NCI-H748 treated with DMSO at 0.1 percent for 48 hours (cell line): ENCODE measurements at regions not wholly inside any gene's neighbourhood (a gene's known extent, or its start where the extent isn't known, plus 50 kb on each side); places are given as distances from the start of the nearest gene placed in this dataset.
"Not testable (repeated sequence)": the region's sequence is repeated elsewhere in the genome, so short reads cannot be mapped to it uniquely, and the experiment has no call there.

Experiments used
- DNase-seq: peaks from one replicate; lab custom pipeline; 2025; lab: John Stamatoyannopoulos, UW

DNA sequence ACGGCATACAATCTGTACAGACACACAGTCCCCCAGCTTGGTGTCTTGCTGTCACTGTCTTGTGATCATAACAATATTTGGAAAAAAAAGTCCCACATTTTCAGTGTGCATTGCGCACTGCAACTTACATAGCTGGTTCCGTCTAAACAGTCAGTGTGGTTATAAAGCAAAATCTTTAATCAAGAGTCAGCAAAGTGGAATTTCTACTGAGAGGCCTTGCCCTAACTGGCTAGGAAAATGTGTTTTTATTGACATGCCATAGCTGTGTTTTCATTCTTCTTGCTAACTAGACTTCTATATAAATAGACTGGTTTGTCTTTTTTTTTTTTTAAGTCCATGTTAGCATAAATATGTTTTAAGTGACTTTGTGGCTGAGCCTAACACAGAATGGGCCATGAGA lies 174.8 kb downstream of the POLR2M start:
- DNase-seq: no peak

DNA sequence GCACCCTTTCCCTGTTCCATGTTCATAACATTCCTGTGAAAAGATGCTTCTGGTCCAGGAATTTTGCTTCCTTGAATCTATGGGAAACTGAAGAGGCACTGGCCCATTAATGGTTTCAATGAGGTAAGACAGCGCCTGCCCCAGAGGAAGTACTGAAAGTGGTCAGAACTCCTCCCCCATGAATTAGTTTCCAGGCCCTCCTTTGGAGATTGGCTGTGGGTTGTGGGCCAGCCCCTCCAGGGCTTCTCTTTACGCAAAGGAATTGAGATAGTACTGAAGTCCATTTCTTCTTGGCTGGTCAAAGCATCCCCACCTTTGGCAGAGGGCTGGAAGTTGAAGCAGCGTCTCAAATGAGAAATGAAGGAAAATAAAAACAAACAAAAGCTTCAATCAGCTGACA lies 175.5 kb downstream of the POLR2M start:
- no peak for DNase-seq

DNA sequence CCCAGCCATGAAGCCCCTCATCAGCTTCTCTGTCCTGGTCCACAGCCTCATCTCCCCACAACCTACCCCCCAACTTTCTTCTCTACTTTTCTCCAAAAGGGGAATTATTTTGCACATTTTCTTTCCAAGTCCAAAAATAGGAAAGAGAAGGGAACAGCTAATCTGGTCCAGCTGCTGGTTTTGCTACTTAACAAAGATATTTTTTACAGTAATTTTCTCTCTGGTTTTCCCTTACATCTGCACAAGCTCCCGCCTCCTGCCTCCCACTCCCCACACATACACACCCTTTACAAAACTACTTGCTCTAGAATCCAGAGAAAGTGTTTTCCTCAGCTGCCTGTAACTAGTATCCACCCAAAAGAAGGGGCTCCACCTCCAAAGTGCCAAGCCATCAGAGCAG lies 177.2 kb downstream of the POLR2M start:
- DNase-seq: no peak

DNA sequence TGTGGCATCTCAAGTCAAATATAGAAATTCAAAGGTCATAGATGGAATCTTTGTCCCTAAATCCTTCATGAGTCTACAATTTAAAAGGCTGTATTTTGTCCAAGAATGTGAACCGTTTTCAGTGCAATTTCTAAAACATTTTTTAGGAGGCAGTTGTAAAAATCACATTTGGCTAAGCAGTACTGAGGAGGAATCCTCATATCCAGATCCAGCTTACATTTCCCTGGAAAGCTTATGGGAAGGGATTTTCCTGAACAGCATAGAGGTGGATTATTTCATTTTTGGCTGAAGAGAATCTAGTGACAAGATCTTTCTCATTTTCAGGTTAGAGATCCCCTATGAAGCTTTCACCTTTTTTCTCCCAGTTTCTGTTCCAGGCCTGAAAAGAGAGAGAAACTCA lies 178.4 kb downstream of the POLR2M start:
- DNase-seq: no peak

DNA sequence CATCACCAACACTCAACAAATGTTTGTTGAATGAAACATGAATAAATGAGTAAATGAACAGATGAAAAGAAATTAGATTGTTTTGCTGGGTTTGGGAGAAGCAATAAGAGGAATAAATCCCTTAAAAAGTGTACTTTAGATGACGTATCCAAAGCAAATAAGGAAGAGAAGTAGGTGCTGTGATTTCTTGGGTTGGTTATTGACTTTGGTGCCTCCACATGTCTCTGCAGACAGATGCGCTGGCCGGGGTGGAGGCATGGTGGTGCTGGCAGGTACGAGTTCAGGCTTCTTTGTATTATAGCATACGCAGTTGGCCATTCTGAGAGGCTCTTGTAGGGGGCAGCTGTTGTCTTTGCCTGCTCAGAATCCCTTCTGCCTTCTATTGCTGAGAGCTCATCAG lies 178.9 kb downstream of the POLR2M start:
- no peak for DNase-seq

DNA sequence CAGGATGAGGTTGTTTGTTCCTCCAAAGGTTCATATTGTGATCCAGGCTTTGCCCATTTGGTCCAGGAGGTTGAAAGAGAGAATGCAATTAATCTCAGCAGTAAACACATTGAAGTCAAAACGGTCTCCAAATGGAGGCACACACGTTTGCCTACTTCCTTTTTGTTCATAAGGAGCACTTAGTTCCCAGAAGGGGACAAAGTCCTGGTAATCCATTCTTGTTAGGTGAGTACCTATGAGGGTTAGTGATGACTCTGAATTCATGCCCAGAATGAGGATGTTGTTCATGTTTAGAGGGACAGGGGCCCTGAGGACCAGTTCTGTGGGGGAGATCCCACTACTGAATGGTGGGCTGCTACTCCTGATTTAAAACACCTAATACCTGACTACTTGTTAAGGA lies 177.7 kb downstream of the ALDH1A2 start:
- no peak for DNase-seq

DNA sequence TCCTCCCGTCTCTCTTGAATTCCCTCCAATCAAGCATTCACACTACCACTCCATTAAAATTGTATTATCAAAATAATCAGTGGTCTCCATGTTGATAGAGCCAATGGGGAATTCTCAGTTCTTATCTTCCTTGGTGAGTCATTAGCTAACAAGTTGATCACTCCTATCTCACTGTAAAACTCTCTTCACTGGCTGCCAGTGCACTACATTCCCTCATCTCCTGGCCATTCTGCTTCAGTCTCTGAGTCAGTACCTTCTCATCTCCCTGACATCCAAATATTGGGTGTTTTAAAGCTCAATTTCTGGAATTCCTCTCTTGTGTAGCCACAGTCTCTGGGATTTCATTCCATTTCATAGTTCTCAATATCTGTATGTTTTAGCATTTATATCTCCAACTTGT lies 175.2 kb downstream of the ALDH1A2 start:
- DNase-seq: no peak

DNA sequence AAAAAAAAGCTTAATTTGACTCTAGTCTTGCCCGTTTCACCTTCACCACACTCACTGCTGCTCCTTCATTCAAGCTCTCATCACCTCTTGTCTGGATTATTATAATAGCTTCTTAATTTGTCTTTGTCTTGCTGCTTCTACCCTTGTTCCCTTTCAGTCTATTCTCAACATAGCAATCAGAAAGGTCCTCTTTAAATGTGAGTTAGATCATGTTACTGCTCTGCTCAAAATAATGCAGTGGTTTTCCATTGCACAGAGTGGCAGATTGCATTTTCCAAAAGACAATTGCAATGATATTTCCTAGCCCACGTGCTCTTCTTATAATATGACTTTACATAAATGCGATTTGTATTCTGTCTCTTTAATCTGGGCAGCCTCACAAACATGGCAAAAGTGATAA lies 174.6 kb downstream of the ALDH1A2 start:
- no peak for DNase-seq

DNA sequence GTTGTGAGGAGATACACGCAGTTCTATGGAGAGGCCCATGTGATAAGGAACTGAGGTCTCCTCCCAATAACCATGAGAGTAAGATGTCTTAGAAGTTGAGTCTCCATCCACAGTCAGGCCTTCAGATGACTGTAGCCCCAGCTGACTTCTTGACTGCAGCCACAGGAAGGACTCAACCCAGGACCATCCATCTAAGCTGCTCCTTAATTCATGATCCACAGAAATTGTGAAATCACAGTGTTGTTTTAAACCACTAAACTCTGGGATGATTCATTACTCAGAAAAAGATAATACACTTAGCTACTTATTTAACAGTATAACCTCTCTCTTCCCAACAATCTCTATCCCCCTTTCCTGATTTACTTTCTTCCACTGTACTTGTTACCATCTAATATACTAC lies 173.3 kb downstream of the ALDH1A2 start:
- DNase-seq: no peak

DNA sequence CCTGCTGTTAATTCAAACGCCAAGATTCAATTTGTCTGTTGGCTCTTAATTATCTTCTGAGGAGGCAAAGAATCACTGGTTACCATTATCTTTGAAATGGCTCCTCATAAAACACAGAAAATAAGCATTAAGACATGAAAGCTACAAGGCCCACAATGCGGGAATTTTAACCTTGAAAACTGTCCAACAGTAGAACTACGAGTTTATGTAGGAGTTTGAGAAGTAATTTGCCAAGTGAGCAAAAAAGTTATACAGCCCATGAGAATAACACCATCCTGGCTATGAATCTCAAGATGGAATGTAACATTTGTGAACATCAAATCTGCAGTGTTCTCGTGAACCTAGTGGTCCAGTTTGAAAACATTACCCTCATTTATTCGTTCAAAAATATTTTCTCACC lies 172.5 kb downstream of the ALDH1A2 start:
- DNase-seq: no peak

DNA sequence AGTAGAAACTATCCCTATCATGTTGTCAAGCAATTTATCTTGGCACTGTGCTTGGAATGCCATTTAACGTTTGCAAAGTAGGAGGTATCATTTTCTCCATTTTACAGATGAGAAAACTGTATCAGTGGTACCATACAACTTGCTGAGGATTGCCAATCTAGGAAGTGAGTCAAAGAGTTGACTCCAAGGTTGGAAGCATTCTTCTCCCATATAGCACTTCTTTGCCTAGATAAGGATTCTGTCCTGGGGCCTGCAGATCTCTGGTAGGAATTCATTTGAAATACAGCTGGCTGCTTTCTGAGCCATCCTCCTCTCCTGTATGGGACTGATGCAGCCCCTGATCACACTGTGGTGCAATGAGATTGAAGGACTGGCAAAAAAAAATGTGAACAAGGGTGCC lies 170.2 kb downstream of the ALDH1A2 start:
- DNase-seq: no peak

DNA sequence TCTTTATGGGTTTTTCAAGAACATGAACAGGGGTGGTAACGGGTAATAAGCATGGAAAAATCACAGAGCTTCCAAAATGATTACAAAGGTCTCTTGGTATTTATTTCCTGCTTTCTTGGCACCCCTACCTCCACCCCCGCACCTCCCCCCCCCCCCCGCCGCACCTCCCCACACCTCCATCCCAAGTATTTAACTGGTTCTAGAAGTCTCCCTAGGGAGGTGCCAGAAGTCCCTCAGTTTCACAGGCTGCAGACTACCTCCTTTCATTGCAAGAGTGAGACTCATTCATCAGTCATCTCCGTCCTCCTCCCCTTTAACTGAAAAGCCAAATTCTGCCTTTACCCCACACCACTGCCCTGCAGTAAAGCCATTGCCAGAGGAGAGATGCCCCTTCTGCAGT lies 169.4 kb downstream of the ALDH1A2 start:
- DNase-seq: no peak

DNA sequence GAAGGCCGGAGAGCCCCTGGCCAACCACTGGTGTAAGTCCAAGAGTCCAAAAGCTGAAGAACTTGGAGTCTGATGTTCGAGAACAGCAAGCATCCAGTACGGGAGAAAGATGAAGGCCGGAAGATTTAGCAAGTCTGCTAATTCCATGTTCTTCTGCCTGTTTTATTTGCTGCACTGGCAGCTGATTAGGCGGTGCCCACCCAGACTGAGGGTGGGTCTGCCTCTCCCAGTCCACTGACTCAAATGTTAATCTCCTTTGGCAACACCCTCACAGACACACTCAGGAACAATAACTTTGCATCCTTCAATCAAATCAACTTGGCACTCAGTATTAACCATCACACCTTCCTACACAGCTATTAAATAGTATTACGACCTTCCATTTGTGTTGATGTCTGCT lies 168.6 kb downstream of the ALDH1A2 start:
- DNase-seq: not testable (repeated sequence)

DNA sequence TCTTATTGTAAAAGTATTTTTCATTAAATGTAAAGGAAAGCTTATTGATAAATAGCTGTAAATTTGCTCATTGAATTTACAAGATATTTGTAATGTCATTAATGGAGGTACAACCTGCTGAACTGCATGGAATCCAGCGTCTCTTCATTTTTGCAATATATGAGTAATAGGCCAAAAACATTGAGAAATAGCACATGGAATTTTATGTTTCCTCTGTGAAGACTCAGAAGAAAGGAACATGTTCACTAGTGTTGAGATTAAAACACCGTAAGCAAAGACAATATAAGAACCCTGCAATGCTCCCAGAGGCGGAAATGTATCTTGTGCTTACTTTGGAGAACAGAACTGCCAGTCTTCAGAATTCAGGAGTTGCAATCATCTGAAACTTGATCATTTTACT lies 167.6 kb downstream of the ALDH1A2 start:
- no peak for DNase-seq

DNA sequence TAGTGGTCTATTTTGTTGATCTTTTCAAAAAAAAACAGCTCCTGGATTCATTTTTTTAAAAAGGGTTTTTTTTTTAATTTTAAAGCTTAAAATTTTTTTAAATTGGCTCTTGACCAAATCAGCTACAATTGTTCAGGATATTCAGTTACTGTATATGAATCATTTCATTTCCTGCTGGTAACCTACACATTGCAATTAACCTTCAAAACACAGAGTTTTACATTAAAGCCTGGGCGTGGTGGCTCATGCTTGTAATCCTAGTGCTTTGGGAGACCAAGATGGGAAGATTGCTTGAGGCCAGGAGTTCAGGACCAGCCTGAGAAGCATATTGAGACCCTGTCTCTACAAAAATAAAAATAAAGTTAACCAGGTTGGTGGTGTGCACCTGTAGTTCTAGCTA lies 163.4 kb downstream of the ALDH1A2 start:
- DNase-seq: no peak
